Activated naive CD4-positive, alpha-beta T cell treated with anti-CD3 and anti-CD28 coated beads, Interleukin-2, amount 10 ng/mL, durations not matched to agents 7 days and 5 days (primary cell): ENCODE measurements at regions not wholly inside any gene's neighbourhood (a gene's known extent, or its start where the extent isn't known, plus 50 kb on each side); places are given as distances from the start of the nearest gene placed in this dataset.
"Not testable (repeated sequence)": the region's sequence is repeated elsewhere in the genome, so short reads cannot be mapped to it uniquely, and the experiment has no call there.

Source experiments
- CTCF ChIA-PET: fragments of 350-600 bp; sonication (Branson Sonifier 250); formaldehyde crosslinking; loops from one replicate; lab custom pipeline; 2021; ENCODE audit warnings: antibody characterized with exemption; lab: Charles Lee
- DNase-seq: peaks from one replicate; pipeline ENCODE4 v3.0.0-alpha.2; 2020
- H3K27ac Mint-ChIP-seq: one replicate; pipeline ENCODE4 v1.8.0; 2021; ENCODE audit warnings: mild to moderate bottlenecking, moderate library complexity, mixed read lengths
- H3K27me3 Mint-ChIP-seq: one replicate; pipeline ENCODE4 v1.8.0; 2021; ENCODE audit warnings: mild to moderate bottlenecking, mixed read lengths
- H3K36me3 Mint-ChIP-seq: one replicate; pipeline ENCODE4 v1.8.0; 2021; ENCODE audit warnings: mixed read lengths
- H3K4me1 Mint-ChIP-seq: one replicate; pipeline ENCODE4 v1.8.0; 2021; ENCODE audit warnings: mixed read lengths
- H3K4me3 Mint-ChIP-seq: one replicate; pipeline ENCODE4 v1.8.0; 2021; ENCODE audit warnings: mild to moderate bottlenecking, moderate library complexity, mixed read lengths
- H3K9me3 Mint-ChIP-seq: one replicate; pipeline ENCODE4 v1.8.0; 2021; ENCODE audit warnings: mixed read lengths

- H3K36me3 Mint-ChIP-seq: peaks cover 29% of the 10 kb centered on the region
- H3K27ac Mint-ChIP-seq, H3K4me3 Mint-ChIP-seq, CTCF ChIA-PET, H3K9me3 Mint-ChIP-seq, H3K27me3 Mint-ChIP-seq, DNase-seq: not testable (repeated sequence)
- H3K4me1 Mint-ChIP-seq: peaks cover 14% of the 10 kb centered on the region
These were observed 118.3 kb downstream of the LRRC37A3 start for GRCh38 chr17:64800987-64801386.

DNA sequence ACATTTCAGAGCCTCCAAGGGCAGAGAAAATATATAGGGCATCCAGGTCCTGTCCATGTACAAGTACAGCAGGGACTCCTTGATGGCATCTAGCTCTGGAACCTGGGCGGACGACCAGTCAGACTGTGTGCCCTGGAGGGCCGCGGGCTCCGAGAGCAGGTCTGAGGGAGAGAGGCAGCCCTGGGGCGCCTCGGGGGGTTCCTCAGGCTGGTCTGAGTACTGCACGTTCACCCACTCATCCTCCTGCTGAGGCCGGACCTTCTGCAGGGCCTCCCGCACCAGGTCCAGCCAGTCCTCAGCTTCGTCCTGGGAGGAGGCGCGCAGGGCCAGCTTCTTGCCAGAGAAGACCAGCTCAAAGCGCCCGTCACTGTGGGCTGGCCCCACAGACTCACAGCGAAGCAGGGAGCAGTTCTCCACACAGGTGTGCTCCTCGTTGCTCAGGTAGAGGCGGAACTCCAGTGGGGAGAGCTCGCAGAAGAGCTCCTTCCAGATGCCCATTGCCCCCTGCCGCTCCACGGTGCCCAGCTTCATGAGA lies 118.8 kb downstream of the LRRC37A3 start:
- H3K4me3 Mint-ChIP-seq, CTCF ChIA-PET, H3K27me3 Mint-ChIP-seq, H3K9me3 Mint-ChIP-seq, DNase-seq, H3K27ac Mint-ChIP-seq: not testable (repeated sequence)
- peaks cover 14% of the 10 kb centered on the region for H3K4me1 Mint-ChIP-seq
- H3K36me3 Mint-ChIP-seq: peaks cover 27% of the 10 kb centered on the region

- not testable (repeated sequence) for H3K9me3 Mint-ChIP-seq
These were observed 119.6 kb downstream of the LRRC37A3 start for GRCh38 chr17:64799543-64800188.

DNA sequence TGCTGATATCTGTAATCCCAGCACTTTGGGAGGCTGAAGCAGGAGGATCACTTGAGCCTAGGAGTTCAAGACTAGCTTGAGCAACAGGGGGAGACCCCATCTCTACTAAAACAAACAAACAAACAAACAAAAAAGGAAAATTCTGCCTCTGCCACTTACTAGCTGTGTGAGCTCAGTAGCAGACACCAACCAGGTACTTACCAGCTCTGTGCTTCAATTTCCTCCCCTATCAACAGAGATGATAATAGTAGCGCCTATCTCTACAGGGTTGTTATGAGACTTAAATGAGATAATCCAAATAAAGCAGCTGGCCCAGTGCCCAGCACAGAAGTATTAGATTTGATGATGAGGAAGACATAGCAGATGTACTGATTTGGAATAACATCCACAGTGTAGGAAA lies 120.3 kb downstream of the LRRC37A3 start:
- DNase-seq, H3K27ac Mint-ChIP-seq, H3K4me3 Mint-ChIP-seq, CTCF ChIA-PET, H3K27me3 Mint-ChIP-seq, H3K9me3 Mint-ChIP-seq: not testable (repeated sequence)
- Mint-ChIP-seq H3K36me3 (peaks cover 35% of the 10 kb centered on the region), H3K4me1 (peaks cover 24% of the 10 kb centered on the region)

More at GRCh38 chr17:64799543-64800188, 119.6 kb downstream of the LRRC37A3 start:
- peaks cover 34% of the 10 kb centered on the region for H3K36me3 Mint-ChIP-seq
- H3K4me1 Mint-ChIP-seq: peaks cover 20% of the 10 kb centered on the region
- H3K4me3 Mint-ChIP-seq, DNase-seq, CTCF ChIA-PET, H3K27me3 Mint-ChIP-seq, H3K27ac Mint-ChIP-seq: not testable (repeated sequence)

DNA sequence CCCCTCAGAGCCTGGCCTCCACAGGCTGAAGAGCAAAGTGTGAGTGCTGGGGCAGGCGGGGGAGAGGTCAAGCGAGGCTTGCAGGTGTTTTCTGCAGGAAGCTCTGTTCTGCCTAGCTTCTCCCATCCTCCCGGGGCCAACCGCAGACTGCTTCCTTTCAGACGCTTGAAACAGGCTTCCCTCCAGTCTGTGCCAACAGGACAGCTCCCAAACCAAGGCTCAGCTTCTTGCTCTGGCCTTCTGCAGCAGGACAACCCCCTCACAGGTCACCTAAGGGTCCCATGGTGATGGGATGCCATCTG lies 120.8 kb downstream of the LRRC37A3 start:
- H3K27me3 Mint-ChIP-seq, H3K27ac Mint-ChIP-seq, H3K9me3 Mint-ChIP-seq, H3K4me3 Mint-ChIP-seq: not testable (repeated sequence)
- DNase-seq: peak; percentile 43
- Mint-ChIP-seq H3K4me1 (peaks cover 24% of the 10 kb centered on the region), H3K36me3 (peaks cover 35% of the 10 kb centered on the region)
- CTCF ChIA-PET: interaction anchor here (0.7 kb wide), 1 partner anchor 142 kb away, joined by 3 read pairs; no protein-coding TSS in a partner anchor

GRCh38 chr17:64797746-64798488 lies 121.4 kb downstream of the LRRC37A3 start:
- H3K36me3 Mint-ChIP-seq: peaks cover 31% of the 10 kb centered on the region
- not testable (repeated sequence) for H3K9me3 Mint-ChIP-seq

DNA sequence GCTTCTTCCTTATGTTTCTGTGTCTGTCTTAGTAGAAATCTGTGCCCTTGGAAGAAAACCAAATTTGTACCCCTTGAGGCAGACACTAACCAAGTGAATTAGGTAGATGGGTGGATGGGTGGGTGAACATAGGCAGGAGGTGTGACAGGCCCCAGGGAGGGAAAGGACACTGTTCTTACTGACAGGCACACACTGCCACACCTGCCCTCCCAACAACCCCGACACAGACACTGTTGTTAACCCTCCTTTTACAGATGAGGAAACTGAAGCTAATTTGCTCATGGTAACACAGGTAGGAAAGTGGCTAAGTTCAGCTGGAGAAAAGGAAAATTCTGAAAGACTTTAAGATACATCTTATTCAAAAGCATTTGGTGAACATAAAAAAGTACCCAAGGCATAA lies 123.9 kb downstream of the LRRC37A3 start:
- H3K9me3 Mint-ChIP-seq, H3K27ac Mint-ChIP-seq, DNase-seq, H3K4me3 Mint-ChIP-seq, H3K27me3 Mint-ChIP-seq, CTCF ChIA-PET: not testable (repeated sequence)
- peaks cover 29% of the 10 kb centered on the region for H3K36me3 Mint-ChIP-seq
- H3K4me1 Mint-ChIP-seq: peaks cover 44% of the 10 kb centered on the region

More at GRCh38 chr17:64797746-64798488, 121.4 kb downstream of the LRRC37A3 start:
- not testable (repeated sequence) for H3K27ac Mint-ChIP-seq, H3K4me3 Mint-ChIP-seq, DNase-seq, H3K27me3 Mint-ChIP-seq
- peaks cover 28% of the 10 kb centered on the region for H3K4me1 Mint-ChIP-seq
- CTCF ChIA-PET: interaction anchor here (0.7 kb wide), 1 partner anchor 143 kb away, joined by 3 read pairs; no protein-coding TSS in a partner anchor

DNA sequence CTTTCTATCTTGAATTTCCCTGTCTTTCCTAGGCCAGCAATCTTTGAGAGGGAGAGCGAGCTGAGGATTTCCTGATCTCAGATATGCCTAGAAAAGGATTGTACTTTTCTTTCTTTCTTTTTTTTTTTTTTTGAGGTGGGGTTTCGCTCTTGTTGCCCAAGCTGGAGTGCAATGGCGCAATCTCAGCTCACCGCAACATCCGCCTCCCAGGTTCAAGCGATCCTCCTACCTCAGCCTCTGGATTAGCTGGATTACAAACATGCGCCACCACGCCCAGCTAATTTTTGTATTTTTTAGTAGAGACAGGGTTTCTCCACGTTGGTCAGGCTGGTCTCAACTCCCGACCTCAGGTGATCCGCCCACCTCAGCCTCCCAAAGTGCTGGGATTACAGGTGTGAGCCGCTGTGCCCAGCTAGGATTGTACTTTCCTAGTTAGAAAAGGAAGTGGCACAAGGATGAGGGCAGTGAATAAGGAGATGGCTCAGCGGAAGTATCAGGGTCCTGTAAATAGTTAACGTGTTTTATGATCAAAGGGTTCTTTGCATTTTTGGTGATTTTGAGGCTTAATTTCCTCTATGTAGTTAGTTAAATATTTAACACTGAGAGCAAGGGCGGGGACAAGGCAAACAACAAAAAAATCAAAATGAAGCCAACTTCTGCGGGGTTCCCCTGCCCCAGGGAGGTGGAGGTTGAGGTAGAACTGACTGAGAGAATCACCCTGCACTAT lies 124.6 kb downstream of the LRRC37A3 start:
- not testable (repeated sequence) for H3K4me3 Mint-ChIP-seq

GRCh38 chr17:64794113-64794512 lies 125.2 kb downstream of the LRRC37A3 start:
- Mint-ChIP-seq H3K4me1 (peaks cover 44% of the 10 kb centered on the region), H3K36me3 (peaks cover 25% of the 10 kb centered on the region)
- H3K27ac Mint-ChIP-seq, H3K9me3 Mint-ChIP-seq, H3K27me3 Mint-ChIP-seq, CTCF ChIA-PET, DNase-seq, H3K4me3 Mint-ChIP-seq: not testable (repeated sequence)

More for the DNA sequence above, 124.6 kb downstream of the LRRC37A3 start:
- Mint-ChIP-seq H3K4me1 (peaks cover 44% of the 10 kb centered on the region), H3K36me3 (peaks cover 29% of the 10 kb centered on the region)
- DNase-seq, CTCF ChIA-PET, H3K27me3 Mint-ChIP-seq, H3K9me3 Mint-ChIP-seq, H3K27ac Mint-ChIP-seq: not testable (repeated sequence)

- peak overlapping the region; percentile 26 for H3K4me3 Mint-ChIP-seq
- H3K27ac Mint-ChIP-seq: peak overlapping the region; percentile 87
- H3K4me1 Mint-ChIP-seq: peaks cover 37% of the 10 kb centered on the region
- peak; percentile 56 for DNase-seq
- H3K9me3 Mint-ChIP-seq, H3K27me3 Mint-ChIP-seq: not testable (repeated sequence)
- H3K36me3 Mint-ChIP-seq: peaks cover 25% of the 10 kb centered on the region
- CTCF ChIA-PET: interaction anchor here (0.7 kb wide), 1 partner anchor 13 kb away, joined by 3 read pairs; no protein-coding TSS in a partner anchor
These were observed 126.3 kb downstream of the LRRC37A3 start for GRCh38 chr17:64792793-64793575.

GRCh38 chr17:64792276-64792675 lies 127.0 kb downstream of the LRRC37A3 start:
- H3K4me3 Mint-ChIP-seq, H3K27me3 Mint-ChIP-seq, H3K27ac Mint-ChIP-seq, CTCF ChIA-PET, H3K9me3 Mint-ChIP-seq, DNase-seq: not testable (repeated sequence)
- peaks cover 35% of the 10 kb centered on the region for H3K4me1 Mint-ChIP-seq
- H3K36me3 Mint-ChIP-seq: peaks cover 25% of the 10 kb centered on the region

DNA sequence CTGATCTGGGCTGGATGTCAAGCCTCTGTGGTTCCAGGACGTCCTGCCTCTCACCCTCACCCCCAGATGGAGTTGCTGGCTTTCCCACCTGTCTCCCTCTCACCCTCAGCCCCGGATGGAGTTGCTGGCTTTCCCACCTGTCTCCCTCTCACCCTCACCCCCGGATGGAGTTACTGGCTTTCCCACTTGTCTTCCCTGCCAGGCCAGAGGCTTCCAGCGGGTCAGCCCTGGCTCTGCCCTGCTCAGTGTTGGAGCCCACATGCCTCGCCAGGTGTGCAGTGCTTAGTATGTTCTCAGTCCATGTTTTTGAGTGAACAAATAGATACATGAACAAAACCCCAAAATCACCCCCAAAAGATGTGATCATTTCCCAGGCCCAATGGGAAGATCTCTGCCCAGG lies 127.6 kb downstream of the LRRC37A3 start:
- H3K4me3 Mint-ChIP-seq, CTCF ChIA-PET, H3K27me3 Mint-ChIP-seq, DNase-seq, H3K9me3 Mint-ChIP-seq: not testable (repeated sequence)
- peaks cover 35% of the 10 kb centered on the region for H3K4me1 Mint-ChIP-seq
- H3K36me3 Mint-ChIP-seq: peaks cover 22% of the 10 kb centered on the region
- H3K27ac Mint-ChIP-seq: peak overlapping the region; percentile 56

DNA sequence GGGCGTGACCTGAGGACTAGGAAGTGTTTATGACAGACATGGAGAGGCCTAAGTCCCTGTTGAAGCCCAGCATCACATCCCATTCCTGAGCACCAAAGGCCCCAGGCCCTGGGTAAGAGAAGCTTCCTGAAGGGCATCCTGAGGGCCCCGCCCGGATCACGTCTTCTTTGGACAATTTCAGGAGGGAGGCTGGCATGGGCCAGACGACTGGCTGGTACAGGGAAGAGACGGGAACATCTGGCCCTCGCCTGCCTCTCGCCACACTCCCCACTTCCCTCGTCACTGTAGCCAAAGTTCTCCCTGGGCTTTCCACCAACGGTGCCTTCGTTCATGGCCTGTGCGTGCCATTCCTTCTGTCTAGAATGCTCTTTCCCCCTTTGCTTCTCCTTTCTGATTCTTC lies 128.1 kb downstream of the LRRC37A3 start:
- DNase-seq, H3K4me3 Mint-ChIP-seq, H3K9me3 Mint-ChIP-seq, H3K27me3 Mint-ChIP-seq, CTCF ChIA-PET: not testable (repeated sequence)
- H3K4me1 Mint-ChIP-seq: peaks cover 35% of the 10 kb centered on the region
- H3K36me3 Mint-ChIP-seq: peaks cover 23% of the 10 kb centered on the region
- peak overlapping the region; percentile 65 for H3K27ac Mint-ChIP-seq
